HepG2 (cell line): ENCODE measurements at regions not wholly inside any gene's neighbourhood (a gene's known extent, or its start where the extent isn't known, plus 50 kb on each side); places are given as distances from the start of the nearest gene placed in this dataset.

ENCODE experiments used
- ATAC-seq: fragments of 200-7000 bp; cut with Tn5 transposase; 3 replicates; pipeline ENCODE4 v1.9.1; 2020; ENCODE audit warnings: mild to moderate bottlenecking, moderate library complexity
- BruUV-seq: library from RNA; stranded (reverse); fragments of 400-500 nt; replicated peaks from 2 replicates; lab custom pipeline; 2021; lab: Mats Ljungman, UMichigan
- CTCF ChIA-PET: fragments of 300-600 bp; formaldehyde crosslinking; extraction: SDS; loops from one replicate; lab custom pipeline; 2021; ENCODE audit warnings: low total read pairs, inconsistent platforms, low intra/inter-chr PET ratio; lab: Yijun Ruan, JAX
- POLR2A ChIA-PET: fragments of 350-600 bp; sonication (Branson Sonifier 250); formaldehyde crosslinking; loops from one replicate; lab custom pipeline; 2020; ENCODE audit warnings: antibody characterized with exemption, inconsistent platforms; lab: Yijun Ruan, JAX
- DNase-seq: peaks from one replicate; pipeline ENCODE4 v3.0.0-alpha.2; 2015; ENCODE audit warnings: low spot score
- FAIRE-seq: peaks from 3 replicates; lab custom pipeline; 2011; peaks lifted over from hg19 to GRCh38; lab: Jason Lieb, UNC
- H2AFZ ChIP-seq: one replicate; pipeline ENCODE4 v1.6.1; 2011; ENCODE audit warnings: low read length, inconsistent platforms
- H3K27ac ChIP-seq: fragments of 300-600 bp; 3 replicates; pipeline ENCODE4 v1.8.0; 2011; ENCODE audit warnings: mixed run types, mild to moderate bottlenecking, mixed read lengths, low read length, inconsistent platforms; ENCODE audit not compliant: insufficient read depth; ENCODE audit errors: extremely low read length
- H3K27me3 ChIP-seq, 2 experiments: fragments of 200-600 bp in 1 of 2; 2 replicates in 1 of 2; 3 replicates in 1 of 2; pipeline versions ENCODE4 v1.6.0 to v1.8.0; 2011; ENCODE audit warnings: low read length in 2 of 2, mild to moderate bottlenecking in 2 of 2, moderate library complexity in 2 of 2, inconsistent platforms in 1 of 2; ENCODE audit not compliant: insufficient read depth in 2 of 2, control insufficient read depth in 1 of 2
- H3K36me3 ChIP-seq, 2 experiments: fragments of 200-600 bp in 1 of 2; replicated peaks in 1 of 2; 2 replicates in 1 of 2; 3 replicates in 1 of 2; pipeline versions ENCODE4 v1.5.1 to v1.8.0; 2011; ENCODE audit warnings: low read length in 2 of 2, inconsistent platforms in 1 of 2; ENCODE audit not compliant: insufficient read depth in 2 of 2, control insufficient read depth in 1 of 2
- H3K4me1 ChIP-seq: 2 replicates; pipeline ENCODE4 v1.5.1; 2012; ENCODE audit warnings: low read length, inconsistent platforms; ENCODE audit not compliant: insufficient read depth
- H3K4me2 ChIP-seq: 2 replicates; pipeline ENCODE4 v1.6.0; 2011; ENCODE audit warnings: low read depth, low read length, inconsistent platforms
- H3K4me3 ChIP-seq, 3 experiments: fragments of 200-600 bp in 1 of 3; sonication (generic), shearing (Covaris generic) in 1 of 3; replicated peaks in 1 of 3; 2 replicates each; pipeline ENCODE4 v1.5.1; 2011 to 2016; ENCODE audit warnings: low read length in 3 of 3, inconsistent platforms in 2 of 3, low read depth in 2 of 3, mild to moderate bottlenecking in 2 of 3, control low read depth in 1 of 3, mixed read lengths in 1 of 3; ENCODE audit not compliant: insufficient read depth in 1 of 3
- H3K79me2 ChIP-seq: one replicate; pipeline ENCODE4 v1.6.1; 2011; ENCODE audit warnings: low read length, inconsistent platforms; ENCODE audit not compliant: insufficient read depth
- H3K9ac ChIP-seq: 2 replicates; pipeline ENCODE4 v1.6.0; 2011; ENCODE audit warnings: mild to moderate bottlenecking, low read depth, low read length, inconsistent platforms; ENCODE audit not compliant: insufficient read depth
- H3K9me3 ChIP-seq: 2 replicates; pipeline ENCODE4 v1.5.1; 2012; ENCODE audit warnings: mild to moderate bottlenecking, low read length
- H4K20me1 ChIP-seq: 2 replicates; pipeline ENCODE4 v1.6.0; 2011; ENCODE audit warnings: inconsistent platforms, mild to moderate bottlenecking, low read length, moderate library complexity; ENCODE audit not compliant: insufficient read depth
- HOMEZ ChIP-seq: IDR thresholded peaks from 2 replicates; pipeline ENCODE4 v1.6.1; 2016; ENCODE audit warnings: low read depth
- IRF2 ChIP-seq: IDR thresholded peaks from 2 replicates; pipeline ENCODE4 v1.6.1; 2018; ENCODE audit warnings: missing genetic modification reagents, missing compliant biosample characterization
- RFX1 ChIP-seq: fragments of 450-650 bp; IDR thresholded peaks from 2 replicates; pipeline ENCODE4 v1.6.1; 2017
- SMYD3 ChIP-seq: sonication (generic); formaldehyde crosslinking; IDR thresholded peaks from 2 replicates; pipeline ENCODE4 v1.8.1; 2023; ENCODE audit warnings: mild to moderate bottlenecking, missing genetic modification reagents
- ZNF143 ChIP-seq: sonication (generic); formaldehyde crosslinking; IDR thresholded peaks from 2 replicates; pipeline ENCODE4 v1.4.0; 2020; ENCODE audit warnings: missing genetic modification reagents
- ZNF160 ChIP-seq: sonication (generic); formaldehyde crosslinking; IDR thresholded peaks from 2 replicates; pipeline ENCODE4 v1.8.0; 2022; ENCODE audit warnings: mild to moderate bottlenecking, inconsistent platforms, missing genetic modification reagents
- ZNF446 ChIP-seq: sonication (generic); formaldehyde crosslinking; IDR thresholded peaks from 2 replicates; pipeline ENCODE4 v1.5.0; 2020; ENCODE audit warnings: mild to moderate bottlenecking, missing genetic modification reagents
- WGBS: methylation state at CpG from one replicate; pipeline ENCODE4 v1.1.6; 2017; ENCODE audit warnings: low lambda C conversion rate; 5-methylcytosine and 5-hydroxymethylcytosine counted together
- in situ Hi-C: cut with HindIII; loops from 2 replicates; pipeline ENCODE4 v1.10.0; 2017; ENCODE audit warnings: low pct_unique_long_range_greater_than_20kb; ENCODE audit not compliant: extremely low pct_ligation_motif_present
- intact Hi-C: fragments of 100-400 bp; cut with micrococcal nuclease; formaldehyde crosslinking; loops from one replicate; pipeline ENCODE4 v1.10.0; 2022; ENCODE audit not compliant: unreplicated experiment

- in situ Hi-C loops: no loop called here
- H3K4me3 ChIP-seq: no peak overlapping the region
- H4K20me1 ChIP-seq: no peaks in the 10 kb centered on the region
- no peak for ATAC-seq
- WGBS: 34% methylated on average over 5 of the region's 5 CpGs
- TF ChIP-seq RFX1: no peak
- TF ChIP-seq SMYD3: no peak
- no peak for TF ChIP-seq ZNF446 (CRISPR knock-in tag)
- TF ChIP-seq, all 625 proteins: peak for 0
- no peak overlapping the region for H2AFZ ChIP-seq
- DNase-seq: no peak
- no peaks in the 10 kb centered on the region for H3K79me2 ChIP-seq
- no peak overlapping the region for H3K27ac ChIP-seq
- no peak for FAIRE-seq
- no TSS peak for BruUV-seq
- H3K27me3 ChIP-seq: no peaks in the 10 kb centered on the region
- CTCF ChIA-PET: no interaction called here
- POLR2A ChIA-PET: no interaction called here
- no peaks in the 10 kb centered on the region for H3K36me3 ChIP-seq
- H3K9ac ChIP-seq: no peak overlapping the region
- no peaks in the 10 kb centered on the region for H3K9me3 ChIP-seq
- H3K4me2 ChIP-seq: no peak overlapping the region
- no peaks in the 10 kb centered on the region for H3K4me1 ChIP-seq
- intact Hi-C loops: no loop called here
Observed at GRCh38 chr3:155018621-155019330, 61.3 kb upstream of the MME start.

- no peak overlapping the region for H3K27ac ChIP-seq
- H3K4me2 ChIP-seq: no peak overlapping the region
- in situ Hi-C loops: no loop called here
- POLR2A ChIA-PET: no interaction called here
- intact Hi-C loops: no loop called here
- no peak overlapping the region for H3K9ac ChIP-seq
- no peaks in the 10 kb centered on the region for H3K9me3 ChIP-seq
- FAIRE-seq (no peak), DNase-seq (no peak), ATAC-seq (no peak)
- no peak overlapping the region for H2AFZ ChIP-seq
- no peaks in the 10 kb centered on the region for H3K4me1 ChIP-seq
- H3K36me3 ChIP-seq: no peaks in the 10 kb centered on the region
- H3K27me3 ChIP-seq: no peaks in the 10 kb centered on the region
- 0% methylated on average over 2 of the region's 2 CpGs for WGBS
- H3K4me3 ChIP-seq: no peak overlapping the region
- no peaks in the 10 kb centered on the region for H3K79me2 ChIP-seq
- no peak for TF ChIP-seq IRF2
- TF ChIP-seq ZNF160: no peak
- no peak for TF ChIP-seq HOMEZ
- TF ChIP-seq ZNF143 (CRISPR knock-in tag): no peak
- no peaks in the 10 kb centered on the region for H4K20me1 ChIP-seq
- CTCF ChIA-PET: no interaction called here
- no TSS peak for BruUV-seq
Observed at GRCh38 chr3:155015776-155016436, 64.2 kb upstream of the MME start.
